Kidney (tissue), 13 donors: ENCODE measurements at regions not wholly inside any gene's neighbourhood (a gene's known extent, or its start where the extent isn't known, plus 50 kb on each side); places are given as distances from the start of the nearest gene placed in this dataset.

Experiments
- DNase-seq, 5 donors: peaks; one replicate each; pipeline ENCODE4 v3.0.0-alpha.2; 2013 to 2020
- FAIRE-seq: peaks from 2 replicates; lab custom pipeline; 2012; peaks lifted over from hg19 to GRCh38; lab: Jason Lieb, UNC
- H3K27ac ChIP-seq, 2 donors: one replicate each; pipeline ENCODE4 v1.7.0; 2013; ENCODE audit warnings: low read depth in 2 of 2, low read length in 2 of 2, inconsistent platforms in 1 of 2
- H3K27me3 ChIP-seq: one replicate; pipeline ENCODE4 v1.7.1; 2013; ENCODE audit warnings: low read length, inconsistent platforms; ENCODE audit not compliant: control insufficient read depth, insufficient read depth
- H3K36me3 ChIP-seq, 3 donors: one replicate each; pipeline versions ENCODE4 v1.7.0 to v1.7.1; 2013; ENCODE audit warnings: low read length in 3 of 3, control low read depth in 1 of 3, inconsistent platforms in 1 of 3; ENCODE audit not compliant: insufficient read depth in 3 of 3, control insufficient read depth in 2 of 3
- H3K4me1 ChIP-seq, 3 donors: one replicate each; pipeline versions ENCODE4 v1.7.0 to v1.7.1; 2013; ENCODE audit warnings: low read length in 3 of 3, inconsistent platforms in 1 of 3, low read depth in 1 of 3; ENCODE audit not compliant: control insufficient read depth in 2 of 3, insufficient read depth in 2 of 3
- H3K4me3 ChIP-seq, 3 donors: one replicate each; pipeline versions ENCODE4 v1.7.0 to v1.8.1; 2013; ENCODE audit warnings: low read length in 3 of 3, control low read depth in 1 of 3, inconsistent platforms in 1 of 3
- H3K9ac ChIP-seq, 3 donors: one replicate each; pipeline versions ENCODE4 v1.7.0 to v1.7.1; 2013; ENCODE audit warnings: low read length in 3 of 3, control low read depth in 1 of 3, inconsistent platforms in 1 of 3
- H3K9me3 ChIP-seq, 3 donors: one replicate each; pipeline versions ENCODE4 v1.7.0 to v1.7.1; 2013; ENCODE audit warnings: low read length in 3 of 3, control low read depth in 1 of 3, inconsistent platforms in 1 of 3; ENCODE audit not compliant: control insufficient read depth in 2 of 3, insufficient read depth in 1 of 3
- intact Hi-C: fragments of 100-400 bp; cut with DNase I; formaldehyde crosslinking; loops from one replicate; pipeline ENCODE4 v1.11.1; 2022
- TF ChIP-seq, protein P1 (sequence below): IDR thresholded peaks from 3 replicates; pipeline ENCODE4 v1.5.1; 2012; ENCODE audit warnings: mild to moderate bottlenecking, moderate library complexity, borderline replicate concordance; ENCODE audit not compliant: insufficient read depth; ENCODE audit errors: extremely low read depth
- donor health status: control.
- donor health status: control.
- donor health status: control.
- donor health status: control.
- donor health status: control.
- donor health status: DM: yes; HTN: yes; CAD: no.
- donor health status: Normal renal cell carcinoma (clear cell type).

GRCh38 chr14:86012461-86012860 is 482.5 kb downstream of the FLRT2 start:
- Histone ChIP-seq H3K27ac (no peak overlapping the region), H3K9ac (no peak overlapping the region), H3K4me3 (no peak overlapping the region), H3K9me3 (no peaks in the 10 kb centered on the region), H3K36me3 (no peaks in the 10 kb centered on the region), H3K4me1 (no peaks in the 10 kb centered on the region), H3K27me3 (no peaks in the 10 kb centered on the region)
- no peak for FAIRE-seq
- peak in 2 of 5 donors; percentile 48 to 70 for DNase-seq
- TF ChIP-seq, protein P1, sequence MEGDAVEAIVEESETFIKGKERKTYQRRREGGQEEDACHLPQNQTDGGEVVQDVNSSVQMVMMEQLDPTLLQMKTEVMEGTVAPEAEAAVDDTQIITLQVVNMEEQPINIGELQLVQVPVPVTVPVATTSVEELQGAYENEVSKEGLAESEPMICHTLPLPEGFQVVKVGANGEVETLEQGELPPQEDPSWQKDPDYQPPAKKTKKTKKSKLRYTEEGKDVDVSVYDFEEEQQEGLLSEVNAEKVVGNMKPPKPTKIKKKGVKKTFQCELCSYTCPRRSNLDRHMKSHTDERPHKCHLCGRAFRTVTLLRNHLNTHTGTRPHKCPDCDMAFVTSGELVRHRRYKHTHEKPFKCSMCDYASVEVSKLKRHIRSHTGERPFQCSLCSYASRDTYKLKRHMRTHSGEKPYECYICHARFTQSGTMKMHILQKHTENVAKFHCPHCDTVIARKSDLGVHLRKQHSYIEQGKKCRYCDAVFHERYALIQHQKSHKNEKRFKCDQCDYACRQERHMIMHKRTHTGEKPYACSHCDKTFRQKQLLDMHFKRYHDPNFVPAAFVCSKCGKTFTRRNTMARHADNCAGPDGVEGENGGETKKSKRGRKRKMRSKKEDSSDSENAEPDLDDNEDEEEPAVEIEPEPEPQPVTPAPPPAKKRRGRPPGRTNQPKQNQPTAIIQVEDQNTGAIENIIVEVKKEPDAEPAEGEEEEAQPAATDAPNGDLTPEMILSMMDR: no peak
- intact Hi-C loops: no loop called here

- no peak overlapping the region for H3K4me3 ChIP-seq
- no peak overlapping the region for H3K27ac ChIP-seq
- H3K4me1 ChIP-seq: no peaks in the 10 kb centered on the region
- no peak overlapping the region for H3K9ac ChIP-seq
- H3K9me3 ChIP-seq: no peaks in the 10 kb centered on the region
- intact Hi-C loops: no loop called here
- TF ChIP-seq, protein P1: no peak
- no peaks in the 10 kb centered on the region for H3K36me3 ChIP-seq
- DNase-seq: no peak
- H3K27me3 ChIP-seq: no peaks in the 10 kb centered on the region
- FAIRE-seq: no peak
Measured at GRCh38 chr14:86003998-86004397, 474.1 kb downstream of the FLRT2 start.

DNA sequence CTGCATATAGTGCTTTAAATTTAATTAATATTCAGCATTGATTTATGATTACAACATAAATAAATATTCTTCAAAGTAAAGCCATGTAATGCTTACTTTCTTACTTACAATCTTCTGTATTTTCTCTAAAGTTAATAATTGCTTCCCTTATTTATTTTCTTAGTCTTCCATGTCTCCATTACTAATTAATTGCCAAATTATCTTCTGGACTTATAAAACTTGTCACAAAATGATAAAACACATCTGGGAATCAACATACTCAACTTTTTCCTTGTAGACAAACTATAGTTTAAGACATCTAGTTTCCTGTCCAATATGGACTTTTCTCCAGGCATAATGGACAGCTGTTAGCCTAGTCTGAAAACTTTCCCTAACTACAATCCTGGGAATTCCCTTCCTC is 466.6 kb downstream of the FLRT2 start:
- Histone ChIP-seq H3K4me3 (no peak overlapping the region), H3K27ac (no peak overlapping the region), H3K4me1 (no peaks in the 10 kb centered on the region), H3K36me3 (no peaks in the 10 kb centered on the region), H3K9me3 (no peaks in the 10 kb centered on the region), H3K27me3 (no peaks in the 10 kb centered on the region), H3K9ac (no peak overlapping the region)
- intact Hi-C loops: no loop called here
- FAIRE-seq (no peak), DNase-seq (peak in 2 of 5 donors; percentile 56 to 71)
- TF ChIP-seq, protein P1: no peak

- H3K9me3 ChIP-seq: no peaks in the 10 kb centered on the region
- DNase-seq: no peak
- H3K27ac ChIP-seq: no peak overlapping the region
- no peaks in the 10 kb centered on the region for H3K4me1 ChIP-seq
- H3K27me3 ChIP-seq: no peaks in the 10 kb centered on the region
- TF ChIP-seq, protein P1: no peak
- no peak overlapping the region for H3K9ac ChIP-seq
- H3K36me3 ChIP-seq: no peaks in the 10 kb centered on the region
- no peak for FAIRE-seq
- intact Hi-C loops: no loop called here
- no peak overlapping the region for H3K4me3 ChIP-seq
Measured at GRCh38 chr14:85991156-85991555, 461.2 kb downstream of the FLRT2 start.
